ENCODE measurements at regions not wholly inside any gene's neighbourhood (a gene's known extent, or its start where the extent isn't known, plus 50 kb on each side); places are given as distances from the start of the nearest gene placed in this dataset.

DNA sequence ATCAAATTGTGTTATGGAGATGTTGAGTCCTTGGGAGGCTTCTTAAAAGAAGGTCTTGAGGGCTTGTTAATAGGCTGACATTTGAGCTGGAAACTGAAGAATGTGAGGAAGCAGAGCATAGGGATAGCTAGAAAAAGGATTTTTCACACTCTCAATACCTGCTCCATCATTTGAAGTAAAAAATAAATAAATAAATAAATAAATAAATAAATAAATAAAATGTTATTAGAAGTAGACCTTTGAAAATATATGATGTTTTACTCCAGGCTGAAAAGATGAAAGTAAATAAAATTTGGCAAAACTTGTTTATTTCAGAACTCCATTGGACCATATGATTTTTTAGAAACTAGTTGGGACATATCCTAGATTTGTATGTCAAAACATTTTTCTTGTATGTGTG lies 1757.8 kb upstream of the TENM3 start:
- TF ChIP-seq POLR2A (IDR thresholded peaks at IDR 0.05; ENCODE audit: low read length) = no peak
- TF ChIP-seq GATA1 (IDR thresholded peaks at IDR 0.05; ENCODE audit: low read depth, low read length) = no peak

Measured in erythroblast (primary cell).